ENCODE measurements at regions not wholly inside any gene's neighbourhood (a gene's known extent, or its start where the extent isn't known, plus 50 kb on each side); places are given as distances from the start of the nearest gene placed in this dataset.

- TF ChIP-seq EZH2 (IDR thresholded peaks at IDR 0.05; ENCODE audit: low read length, unreplicated experiment) (no peak), CTCF (conservative IDR thresholded peaks at IDR 0.05; ENCODE audit: low read depth, low read length) (no peak), EZH2phosphoT487 (IDR thresholded peaks at IDR 0.05; ENCODE audit: borderline replicate concordance, low read length) (no peak)
Observed at GRCh38 chr17:72368191-72368590, 247.4 kb downstream of the SOX9 start.

All from PC-3 (cell line).